ENCODE measurements at regions not wholly inside any gene's neighbourhood (a gene's known extent, or its start where the extent isn't known, plus 50 kb on each side); places are given as distances from the start of the nearest gene placed in this dataset.

GRCh38 chr7:106606120-106606519 lies 54.8 kb downstream of the CCDC71L start:
- no peak for DNase-seq (ENCODE audit: low read depth in 2 of 2, low spot score in 1 of 2)

DNA sequence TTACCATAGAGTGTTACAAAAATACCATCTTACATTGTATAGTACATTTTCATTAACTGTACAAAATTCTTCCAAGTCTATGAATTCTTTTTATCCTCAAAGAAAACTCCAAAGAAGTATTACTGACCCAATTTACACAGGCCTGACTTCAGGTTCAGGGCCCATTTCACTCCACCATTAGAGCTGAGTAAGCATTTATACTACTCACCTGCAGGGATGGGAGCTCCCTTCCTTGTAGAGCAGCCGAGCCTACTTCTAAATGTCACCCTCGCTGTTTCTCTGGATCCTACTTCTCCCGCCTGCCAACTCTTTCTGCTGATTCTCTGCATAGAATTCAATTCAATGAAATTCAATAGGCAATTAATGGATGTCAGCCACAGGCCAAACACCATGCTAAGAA lies 56.0 kb downstream of the CCDC71L start:
- DNase-seq (ENCODE audit: low read depth in 2 of 2, low spot score in 1 of 2) = no peak

GRCh38 chr7:106604303-106604924 lies 56.5 kb downstream of the CCDC71L start:
- DNase-seq (ENCODE audit: low read depth in 2 of 2, low spot score in 1 of 2) = no peak

DNA sequence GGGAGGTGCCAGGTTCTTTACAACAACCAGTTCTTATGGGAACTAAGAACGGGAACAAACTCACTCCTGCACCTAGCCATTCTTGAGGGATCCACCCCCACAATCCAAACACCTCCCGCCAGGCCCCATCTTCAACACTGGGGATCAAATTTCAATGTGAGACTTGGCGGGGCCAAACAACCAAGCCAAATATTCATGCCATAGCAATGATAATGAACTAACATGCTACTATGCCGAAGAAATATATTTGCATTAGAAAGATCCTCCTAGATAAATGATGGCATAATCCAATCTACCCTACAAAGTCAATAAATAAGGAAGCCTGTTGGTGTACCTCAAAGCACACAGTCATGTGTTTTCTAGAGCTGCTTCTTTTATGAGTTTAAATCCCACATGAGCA lies 57.6 kb downstream of the CCDC71L start:
- no peak for DNase-seq (ENCODE audit: low read depth in 2 of 2, low spot score in 1 of 2)

DNA sequence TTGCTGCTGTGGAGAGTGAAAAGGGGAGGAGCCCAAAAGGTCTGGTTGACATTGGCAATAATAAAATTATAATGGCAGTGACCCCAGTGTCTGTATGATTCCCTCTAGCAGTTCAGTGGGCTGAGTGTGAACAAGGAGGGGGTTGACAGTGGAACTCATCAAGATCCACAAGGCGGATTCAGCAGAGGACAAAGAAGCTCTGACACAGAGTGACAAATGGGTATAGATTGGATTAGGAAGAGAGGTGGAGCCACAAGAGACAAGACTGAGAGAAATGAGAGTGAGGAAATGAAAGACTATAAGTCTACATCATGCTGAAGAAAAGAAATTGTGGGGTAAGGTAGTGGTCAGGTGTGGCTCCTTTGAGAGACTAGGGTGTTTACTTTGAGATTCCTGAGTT lies 58.9 kb downstream of the CCDC71L start:
- no peak for DNase-seq (ENCODE audit: low read depth in 2 of 2, low spot score in 1 of 2)

DNA sequence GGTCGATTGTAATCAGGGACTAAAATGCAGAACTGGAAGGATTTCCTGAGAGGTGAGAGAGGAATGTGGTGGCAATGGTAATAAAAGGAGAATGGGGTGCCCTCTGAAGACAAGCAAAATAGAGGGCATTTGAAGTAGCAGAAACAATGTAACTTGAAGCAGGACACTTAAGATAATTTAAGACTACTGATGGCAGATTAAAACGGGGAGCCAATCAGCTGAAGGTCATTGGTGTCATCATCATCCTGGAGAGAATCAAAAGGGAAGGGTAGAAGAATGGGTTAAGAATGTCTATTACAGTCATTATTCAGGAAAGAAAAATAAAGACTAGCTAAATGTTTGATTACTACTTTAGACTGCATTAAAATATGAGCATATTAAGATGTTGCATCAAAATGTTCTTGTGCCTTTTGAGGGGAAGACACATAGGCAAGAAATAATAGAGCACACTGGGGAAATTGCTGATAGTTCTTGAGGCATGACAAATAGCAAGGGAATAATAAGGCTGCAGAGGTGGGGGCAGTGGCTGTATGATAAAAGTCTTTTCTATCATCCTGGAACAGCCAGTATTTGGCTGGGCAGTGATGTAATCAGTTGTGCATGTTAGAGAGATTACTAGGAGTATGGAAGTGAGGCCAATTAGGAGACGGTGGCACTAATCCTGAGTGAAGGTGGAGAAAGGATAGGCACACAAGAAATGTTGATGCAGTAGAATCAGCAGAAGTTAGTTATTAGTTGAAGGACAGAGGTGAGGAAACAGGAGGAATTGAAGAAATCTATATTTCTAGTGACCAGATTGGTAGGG lies 60.2 kb downstream of the CCDC71L start:
- DNase-seq (ENCODE audit: low read depth in 2 of 2, low spot score in 1 of 2) = no peak

GRCh38 chr7:106599343-106599698 lies 61.6 kb downstream of the CCDC71L start:
- DNase-seq (ENCODE audit: low read depth in 2 of 2, low spot score in 1 of 2) = no peak

- peak; percentile 19 to 33 for DNase-seq (ENCODE audit: low read depth in 2 of 2, low spot score in 1 of 2)
These were observed 62.2 kb downstream of the CCDC71L start for GRCh38 chr7:106598663-106599342.

- no peak for DNase-seq (ENCODE audit: low read depth in 2 of 2, low spot score in 1 of 2)
These were observed 63.0 kb downstream of the CCDC71L start for GRCh38 chr7:106597751-106598546.

- no peak for DNase-seq (ENCODE audit: low read depth in 2 of 2, low spot score in 1 of 2)
These were observed 63.9 kb downstream of the CCDC71L start for GRCh38 chr7:106597014-106597413.

DNA sequence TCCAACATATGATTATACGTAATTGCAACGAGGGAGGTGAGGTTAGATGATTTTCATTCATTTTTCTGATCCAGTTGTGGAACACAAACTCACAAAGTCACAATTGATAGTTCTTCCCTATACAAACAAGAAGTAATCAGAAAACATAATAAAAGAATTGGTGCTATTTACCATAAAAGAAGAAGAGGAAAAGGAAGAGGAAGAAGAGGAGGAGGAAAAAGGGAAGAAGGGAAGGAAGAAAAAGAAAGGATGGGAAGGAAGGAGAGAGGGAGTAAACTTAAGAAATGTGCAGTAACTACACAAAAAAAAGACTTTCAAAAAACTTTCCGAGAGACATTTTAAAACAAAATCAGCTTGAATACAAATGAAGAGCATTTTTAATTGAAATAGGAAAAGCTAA lies 65.0 kb downstream of the CCDC71L start:
- no peak for DNase-seq (ENCODE audit: low read depth in 2 of 2, low spot score in 1 of 2)

DNA sequence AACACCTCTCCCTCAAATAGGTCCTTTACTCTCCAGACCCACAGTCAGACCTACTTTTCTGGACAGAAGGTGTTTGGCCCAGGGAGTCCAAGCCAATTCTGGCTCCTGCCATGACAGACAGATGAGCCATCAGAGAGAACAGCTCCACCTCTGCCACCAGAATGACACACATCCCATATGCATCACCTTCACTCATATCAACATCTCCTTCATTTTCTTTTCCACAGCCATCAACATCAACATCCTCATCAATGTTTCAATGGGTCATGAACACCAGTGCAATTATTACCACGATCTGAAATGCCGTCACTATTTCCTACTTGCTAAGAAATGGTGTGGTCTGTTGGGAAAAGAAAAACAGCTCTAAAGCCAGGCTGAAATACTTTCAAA lies 67.9 kb downstream of the CCDC71L start:
- no peak for DNase-seq (ENCODE audit: low read depth in 2 of 2, low spot score in 1 of 2)

DNA sequence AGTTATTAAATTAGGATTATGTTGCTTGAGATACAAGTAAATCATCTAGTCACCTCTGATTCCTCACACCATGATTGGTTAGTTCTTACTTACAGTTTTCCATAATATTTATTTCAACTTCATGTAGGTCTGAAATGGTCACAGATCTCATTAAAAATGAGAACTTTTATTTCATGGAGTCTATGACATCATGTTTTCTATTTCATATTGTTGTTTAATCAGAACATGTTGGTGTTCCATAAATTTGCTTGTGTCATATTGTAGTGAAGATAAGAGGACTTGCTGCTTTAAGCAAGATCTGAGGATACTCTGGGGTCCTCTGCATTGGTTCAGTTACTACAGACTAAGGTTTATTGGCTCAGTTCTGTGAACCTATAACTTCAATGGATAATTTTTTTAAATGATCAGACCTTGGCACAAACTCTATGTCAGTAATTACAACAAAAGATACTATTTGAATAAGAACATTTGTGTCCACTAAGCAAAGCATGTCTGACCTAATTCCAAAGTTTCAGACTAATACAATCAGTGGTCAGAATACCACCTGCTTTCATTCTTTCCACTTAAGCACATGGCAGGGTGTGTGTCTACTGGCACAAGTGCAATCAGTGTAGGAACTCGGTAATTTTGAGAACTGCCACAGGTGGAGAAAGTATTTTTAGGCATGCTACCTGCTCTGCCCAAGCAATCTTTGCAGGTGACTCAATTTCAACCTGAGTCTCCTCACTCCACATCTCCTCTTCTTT lies 68.5 kb downstream of the CCDC71L start:
- DNase-seq (ENCODE audit: low read depth in 2 of 2, low spot score in 1 of 2) = no peak

DNA sequence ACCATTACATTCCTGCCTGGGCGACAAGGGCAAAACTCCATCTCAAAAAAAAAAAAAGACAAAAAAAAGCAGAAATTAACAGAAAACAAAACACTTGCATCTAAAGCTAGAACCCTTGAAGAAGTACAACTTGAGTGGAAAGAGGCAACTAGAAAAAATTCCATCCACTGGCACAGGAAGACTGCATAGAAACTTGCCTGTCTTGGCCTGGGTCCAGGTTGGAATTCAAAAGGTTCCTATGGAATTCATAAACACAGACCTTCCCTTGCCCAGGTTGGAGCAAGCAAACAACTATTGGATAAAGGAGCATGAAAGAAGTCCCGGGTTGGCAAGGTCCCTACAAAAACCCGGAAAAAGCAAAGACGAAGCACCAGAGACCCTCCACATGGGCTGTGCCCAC lies 69.8 kb downstream of the CCDC71L start:
- no peak for DNase-seq (ENCODE audit: low read depth in 2 of 2, low spot score in 1 of 2)

DNA sequence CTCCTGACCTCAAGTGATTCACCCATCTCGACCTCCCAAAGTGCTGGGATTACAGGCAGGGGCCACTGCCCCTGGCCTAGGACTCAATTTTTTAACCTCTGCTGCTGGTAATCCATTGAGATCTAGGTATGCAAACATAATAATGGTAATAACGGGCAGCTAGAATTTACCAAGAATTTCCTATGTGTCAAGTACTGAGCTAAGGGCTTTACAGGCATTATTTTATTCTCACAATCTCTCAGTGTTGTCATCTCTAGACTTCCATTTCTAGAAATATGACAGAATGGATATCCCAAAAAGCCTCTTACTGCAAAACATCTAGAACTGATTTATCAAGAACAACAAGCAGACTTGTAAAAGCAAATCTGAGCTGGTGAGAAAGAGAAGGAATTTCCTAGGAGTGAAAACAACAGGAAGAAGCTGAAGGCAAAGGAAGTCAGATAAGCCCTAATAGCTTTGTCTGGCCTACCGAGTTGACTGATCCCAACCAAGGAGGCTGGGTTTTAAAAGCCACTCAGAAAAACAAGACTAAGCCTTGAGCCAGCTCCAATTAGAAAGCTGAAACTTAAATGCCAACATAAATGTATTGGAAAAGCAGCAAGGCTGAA lies 70.6 kb downstream of the CCDC71L start:
- DNase-seq (ENCODE audit: low read depth in 2 of 2, low spot score in 1 of 2) = no peak

DNA sequence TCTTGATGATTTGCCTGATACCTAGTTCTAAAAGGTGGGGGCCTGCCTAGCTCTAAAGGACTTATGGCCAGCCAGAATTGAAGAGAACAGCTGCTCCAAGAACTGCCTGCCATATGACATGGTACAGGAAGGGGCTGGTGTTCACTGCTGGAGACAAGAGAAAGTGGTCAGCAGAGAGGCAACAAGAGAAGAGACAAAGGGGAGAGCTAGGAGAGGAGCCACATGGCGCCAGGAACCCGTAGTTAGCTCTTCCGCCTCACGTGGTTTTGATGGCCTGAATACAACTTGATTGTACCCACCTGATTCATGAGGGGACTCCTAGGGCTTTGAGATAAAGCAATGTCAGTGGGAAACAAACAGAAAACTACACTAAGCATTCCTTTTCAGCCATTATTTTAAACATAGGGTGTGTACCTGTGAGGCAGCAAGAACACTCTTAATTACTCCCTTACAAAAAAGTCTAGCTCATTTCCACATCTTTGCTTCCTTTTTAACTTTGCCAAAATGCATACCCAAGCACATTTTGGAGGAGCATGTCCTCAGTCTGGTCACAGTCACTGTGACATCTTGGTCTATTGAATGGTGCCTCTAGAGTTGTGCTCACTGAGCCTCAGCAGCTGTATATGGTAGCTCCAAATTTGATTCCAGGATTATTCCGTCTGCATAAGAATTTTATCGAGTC lies 71.6 kb downstream of the CCDC71L start:
- no peak for DNase-seq (ENCODE audit: low read depth in 2 of 2, low spot score in 1 of 2)

- DNase-seq (ENCODE audit: low read depth in 2 of 2, low spot score in 1 of 2) = no peak
These were observed 72.3 kb downstream of the CCDC71L start for GRCh38 chr7:106588422-106589197.

DNA sequence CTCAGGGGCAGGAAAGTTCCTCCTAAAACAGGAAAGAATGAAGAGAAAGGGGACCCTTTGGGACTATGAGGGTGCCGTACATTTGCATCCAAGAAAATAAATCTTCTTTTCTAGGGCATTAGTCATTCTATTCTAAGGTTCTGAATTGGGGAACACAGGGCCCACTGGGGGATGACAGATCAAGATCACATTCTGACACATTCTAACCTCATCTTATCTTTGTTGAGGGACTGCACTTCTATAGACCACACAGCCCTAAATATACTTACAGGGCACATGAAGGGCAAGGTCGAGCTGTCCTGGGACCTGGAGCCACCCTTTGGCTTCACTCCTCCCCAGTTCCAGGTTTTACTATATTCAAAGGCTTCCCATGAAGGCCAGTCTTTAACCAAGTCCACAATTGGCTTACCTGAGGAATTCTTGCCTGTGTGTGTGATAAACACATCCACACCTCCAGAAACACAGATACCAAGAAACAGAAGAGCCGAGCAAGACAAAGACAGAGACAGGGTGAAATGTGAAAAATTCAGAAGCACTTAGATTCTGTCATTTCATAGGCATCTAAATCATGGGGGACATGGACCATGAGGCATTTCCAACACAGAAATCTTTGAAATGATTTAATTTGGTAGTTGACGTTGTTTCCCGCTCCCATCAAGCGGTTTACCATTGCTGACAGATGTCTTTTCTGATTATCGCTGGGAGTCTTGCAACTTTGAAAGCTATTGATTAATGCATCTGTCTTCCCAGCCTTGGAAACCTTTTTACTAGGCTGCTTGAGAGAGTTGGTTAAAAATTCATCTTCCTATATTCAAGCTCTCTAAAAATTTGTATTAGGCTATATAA lies 75.8 kb downstream of the CCDC71L start:
- DNase-seq (ENCODE audit: low read depth in 2 of 2, low spot score in 1 of 2) = no peak
